ENCODE measurements at regions not wholly inside any gene's neighbourhood (a gene's known extent, or its start where the extent isn't known, plus 50 kb on each side); places are given as distances from the start of the nearest gene placed in this dataset.

- Histone ChIP-seq H3K9me3 (ENCODE audit: low read length) (no peaks in the 10 kb centered on the region), H2AFZ (ENCODE audit: low read length) (no peak overlapping the region), H3K36me3 (ENCODE audit: insufficient read depth, low read length) (no peaks in the 10 kb centered on the region), H3K9me2 (ENCODE audit: insufficient read depth, low read length) (no peaks in the 10 kb centered on the region), H3K4me2 (ENCODE audit: low read length) (no peak overlapping the region), H4K20me1 (ENCODE audit: insufficient read depth, low read length) (no peaks in the 10 kb centered on the region), H3K4me1 (ENCODE audit: insufficient read depth, low read length, poor library complexity, severe bottlenecking) (no peaks in the 10 kb centered on the region), H3K27ac (ENCODE audit: low read depth, low read length, poor library complexity, severe bottlenecking) (no peak overlapping the region), H3K79me2 (ENCODE audit: insufficient read depth, low read depth, low read length) (no peaks in the 10 kb centered on the region), H3K4me3 (ENCODE audit: low read depth, low read length, poor library complexity, severe bottlenecking) (no peak overlapping the region)
- intact Hi-C loops (cut with micrococcal nuclease; ENCODE audit: unreplicated experiment): no loop called here
- CTCF ChIA-PET (ENCODE audit: unreplicated experiment): no interaction called here
- no peak for DNase-seq (ENCODE audit: low spot score)
- no TSS peak for BruUV-seq (replicated peaks)
- TF ChIP-seq, protein P1, sequence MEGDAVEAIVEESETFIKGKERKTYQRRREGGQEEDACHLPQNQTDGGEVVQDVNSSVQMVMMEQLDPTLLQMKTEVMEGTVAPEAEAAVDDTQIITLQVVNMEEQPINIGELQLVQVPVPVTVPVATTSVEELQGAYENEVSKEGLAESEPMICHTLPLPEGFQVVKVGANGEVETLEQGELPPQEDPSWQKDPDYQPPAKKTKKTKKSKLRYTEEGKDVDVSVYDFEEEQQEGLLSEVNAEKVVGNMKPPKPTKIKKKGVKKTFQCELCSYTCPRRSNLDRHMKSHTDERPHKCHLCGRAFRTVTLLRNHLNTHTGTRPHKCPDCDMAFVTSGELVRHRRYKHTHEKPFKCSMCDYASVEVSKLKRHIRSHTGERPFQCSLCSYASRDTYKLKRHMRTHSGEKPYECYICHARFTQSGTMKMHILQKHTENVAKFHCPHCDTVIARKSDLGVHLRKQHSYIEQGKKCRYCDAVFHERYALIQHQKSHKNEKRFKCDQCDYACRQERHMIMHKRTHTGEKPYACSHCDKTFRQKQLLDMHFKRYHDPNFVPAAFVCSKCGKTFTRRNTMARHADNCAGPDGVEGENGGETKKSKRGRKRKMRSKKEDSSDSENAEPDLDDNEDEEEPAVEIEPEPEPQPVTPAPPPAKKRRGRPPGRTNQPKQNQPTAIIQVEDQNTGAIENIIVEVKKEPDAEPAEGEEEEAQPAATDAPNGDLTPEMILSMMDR (conservative IDR thresholded peaks at IDR 0.05; ENCODE audit: low read length): no peak
- TF ChIP-seq EZH2phosphoT487 (IDR thresholded peaks at IDR 0.05; ENCODE audit: borderline replicate concordance, low read depth, low read length): no peak
- POLR2A ChIA-PET: no interaction called here
Observed at GRCh38 chr18:65516209-65516608, 234.6 kb upstream of the CDH7 start.

DNA sequence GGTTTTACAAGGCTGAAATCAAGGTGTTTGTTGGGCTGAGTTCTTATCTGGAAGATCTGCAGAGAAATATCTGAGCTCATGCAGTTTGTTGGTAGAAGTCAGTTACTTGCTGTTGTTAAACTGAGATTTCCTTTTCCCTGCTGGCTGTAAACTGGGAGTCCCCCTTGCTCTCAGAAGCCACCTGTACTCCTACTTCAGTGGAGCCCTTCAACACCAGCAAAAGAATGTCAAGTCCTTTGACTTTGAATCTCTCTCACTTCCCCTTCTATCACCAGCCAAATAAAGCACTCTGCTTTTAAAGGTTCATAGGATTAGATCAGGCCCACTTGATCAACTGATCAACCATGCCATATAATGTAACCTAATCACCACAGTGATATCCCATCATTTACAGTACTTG is 252.2 kb upstream of the CDH7 start:
- Histone ChIP-seq H3K4me2 (ENCODE audit: low read length) (no peak overlapping the region), H3K9me3 (ENCODE audit: low read length) (no peaks in the 10 kb centered on the region), H3K27ac (ENCODE audit: low read depth, low read length, poor library complexity, severe bottlenecking) (no peak overlapping the region), H3K79me2 (ENCODE audit: insufficient read depth, low read depth, low read length) (no peaks in the 10 kb centered on the region), H2AFZ (ENCODE audit: low read length) (no peak overlapping the region), H3K4me1 (ENCODE audit: insufficient read depth, low read length, poor library complexity, severe bottlenecking) (no peaks in the 10 kb centered on the region), H4K20me1 (ENCODE audit: insufficient read depth, low read length) (no peaks in the 10 kb centered on the region), H3K9me2 (ENCODE audit: insufficient read depth, low read length) (no peaks in the 10 kb centered on the region), H3K36me3 (ENCODE audit: insufficient read depth, low read length) (no peaks in the 10 kb centered on the region), H3K4me3 (ENCODE audit: low read depth, low read length, poor library complexity, severe bottlenecking) (no peak overlapping the region)
- TF ChIP-seq, protein P1 (conservative IDR thresholded peaks at IDR 0.05; ENCODE audit: low read length): no peak
- no peak for TF ChIP-seq EZH2phosphoT487 (IDR thresholded peaks at IDR 0.05; ENCODE audit: borderline replicate concordance, low read depth, low read length)
- intact Hi-C loops (cut with micrococcal nuclease; ENCODE audit: unreplicated experiment): no loop called here
- no TSS peak for BruUV-seq (replicated peaks)
- ChIA-PET POLR2A (no interaction called here), CTCF (ENCODE audit: unreplicated experiment) (no interaction called here)
- no peak for DNase-seq (ENCODE audit: low spot score)

DNA sequence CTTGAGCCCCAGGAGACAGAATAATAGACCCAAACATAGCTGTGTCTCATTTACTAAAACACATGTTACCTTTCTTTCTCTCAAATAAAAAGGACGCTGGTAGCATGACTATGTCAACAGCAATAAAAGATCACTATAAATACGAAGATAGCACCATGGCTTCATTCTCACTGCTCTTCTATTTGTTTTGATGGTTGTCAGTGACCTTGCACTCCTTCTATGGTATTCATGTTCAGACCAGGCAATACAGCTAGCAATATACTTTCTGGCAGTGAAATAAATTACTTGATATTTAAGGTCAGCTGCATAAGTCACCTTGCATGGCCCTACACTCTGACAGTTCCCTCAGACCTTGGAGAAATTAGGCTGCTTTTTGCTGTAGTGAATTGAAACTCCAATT is 263.2 kb upstream of the CDH7 start:
- Histone ChIP-seq H3K36me3 (ENCODE audit: insufficient read depth, low read length) (no peaks in the 10 kb centered on the region), H2AFZ (ENCODE audit: low read length) (no peak overlapping the region), H3K9me2 (ENCODE audit: insufficient read depth, low read length) (no peaks in the 10 kb centered on the region), H4K20me1 (ENCODE audit: insufficient read depth, low read length) (no peaks in the 10 kb centered on the region), H3K27ac (ENCODE audit: low read depth, low read length, poor library complexity, severe bottlenecking) (no peak overlapping the region), H3K4me3 (ENCODE audit: low read depth, low read length, poor library complexity, severe bottlenecking) (no peak overlapping the region), H3K9me3 (ENCODE audit: low read length) (no peaks in the 10 kb centered on the region), H3K4me2 (ENCODE audit: low read length) (no peak overlapping the region), H3K4me1 (ENCODE audit: insufficient read depth, low read length, poor library complexity, severe bottlenecking) (no peaks in the 10 kb centered on the region), H3K79me2 (ENCODE audit: insufficient read depth, low read depth, low read length) (no peaks in the 10 kb centered on the region)
- TF ChIP-seq, protein P1 (conservative IDR thresholded peaks at IDR 0.05; ENCODE audit: low read length): no peak
- TF ChIP-seq EZH2phosphoT487 (IDR thresholded peaks at IDR 0.05; ENCODE audit: borderline replicate concordance, low read depth, low read length): no peak
- ChIA-PET POLR2A (interaction anchor here (0.5 to 0.6 kb wide), 2 partner anchors 92 to 194 kb away, joined by 3 read pairs; no protein-coding TSS in a partner anchor), CTCF (ENCODE audit: unreplicated experiment) (no interaction called here)
- intact Hi-C loops (cut with micrococcal nuclease; ENCODE audit: unreplicated experiment): no loop called here
- no peak for DNase-seq (ENCODE audit: low spot score)
- no TSS peak for BruUV-seq (replicated peaks)
